ENCODE measurements at regions not wholly inside any gene's neighbourhood (a gene's known extent, or its start where the extent isn't known, plus 50 kb on each side); places are given as distances from the start of the nearest gene placed in this dataset.

- no peak overlapping the region for H3K4me3 ChIP-seq (ENCODE audit: low read depth, low read length)
- DNase-seq (ENCODE audit: low read depth) = no peak
- TF ChIP-seq, protein P1, sequence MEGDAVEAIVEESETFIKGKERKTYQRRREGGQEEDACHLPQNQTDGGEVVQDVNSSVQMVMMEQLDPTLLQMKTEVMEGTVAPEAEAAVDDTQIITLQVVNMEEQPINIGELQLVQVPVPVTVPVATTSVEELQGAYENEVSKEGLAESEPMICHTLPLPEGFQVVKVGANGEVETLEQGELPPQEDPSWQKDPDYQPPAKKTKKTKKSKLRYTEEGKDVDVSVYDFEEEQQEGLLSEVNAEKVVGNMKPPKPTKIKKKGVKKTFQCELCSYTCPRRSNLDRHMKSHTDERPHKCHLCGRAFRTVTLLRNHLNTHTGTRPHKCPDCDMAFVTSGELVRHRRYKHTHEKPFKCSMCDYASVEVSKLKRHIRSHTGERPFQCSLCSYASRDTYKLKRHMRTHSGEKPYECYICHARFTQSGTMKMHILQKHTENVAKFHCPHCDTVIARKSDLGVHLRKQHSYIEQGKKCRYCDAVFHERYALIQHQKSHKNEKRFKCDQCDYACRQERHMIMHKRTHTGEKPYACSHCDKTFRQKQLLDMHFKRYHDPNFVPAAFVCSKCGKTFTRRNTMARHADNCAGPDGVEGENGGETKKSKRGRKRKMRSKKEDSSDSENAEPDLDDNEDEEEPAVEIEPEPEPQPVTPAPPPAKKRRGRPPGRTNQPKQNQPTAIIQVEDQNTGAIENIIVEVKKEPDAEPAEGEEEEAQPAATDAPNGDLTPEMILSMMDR (IDR thresholded peaks at IDR 0.05; ENCODE audit: low read depth, low read length, missing control alignments) = no peak
Observed at GRCh38 chr10:44465401-44466115, 80.7 kb upstream of the CXCL12 start.

GRCh38 chr10:44466236-44466635 is 81.3 kb upstream of the CXCL12 start:
- TF ChIP-seq, protein P1 (IDR thresholded peaks at IDR 0.05; ENCODE audit: low read depth, low read length, missing control alignments) = no peak
- H3K4me3 ChIP-seq (ENCODE audit: low read depth, low read length) = no peak overlapping the region
- DNase-seq (ENCODE audit: low read depth) = no peak

DNA sequence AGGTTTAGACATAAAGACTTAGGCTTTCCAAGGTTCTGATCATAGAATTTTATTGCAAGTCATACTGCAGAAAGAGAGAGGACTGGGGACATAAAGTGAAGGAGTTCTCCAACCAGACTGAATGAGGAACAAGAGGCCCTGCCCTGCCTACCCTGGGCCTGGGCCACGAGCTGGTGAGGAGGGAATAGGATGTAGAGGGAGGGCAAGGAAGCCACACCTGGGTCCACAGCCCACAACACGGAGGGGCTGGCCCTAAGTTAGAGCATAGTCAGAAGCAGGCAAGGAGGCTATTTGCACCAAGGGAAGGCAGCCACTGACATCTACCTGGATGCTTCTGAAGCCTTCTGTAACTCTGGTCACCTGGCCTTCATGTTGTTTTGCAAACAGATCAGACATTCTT is 82.2 kb upstream of the CXCL12 start:
- no peak overlapping the region for H3K4me3 ChIP-seq (ENCODE audit: low read depth, low read length)
- DNase-seq (ENCODE audit: low read depth) = no peak
- TF ChIP-seq, protein P1 (IDR thresholded peaks at IDR 0.05; ENCODE audit: low read depth, low read length, missing control alignments) = no peak

DNA sequence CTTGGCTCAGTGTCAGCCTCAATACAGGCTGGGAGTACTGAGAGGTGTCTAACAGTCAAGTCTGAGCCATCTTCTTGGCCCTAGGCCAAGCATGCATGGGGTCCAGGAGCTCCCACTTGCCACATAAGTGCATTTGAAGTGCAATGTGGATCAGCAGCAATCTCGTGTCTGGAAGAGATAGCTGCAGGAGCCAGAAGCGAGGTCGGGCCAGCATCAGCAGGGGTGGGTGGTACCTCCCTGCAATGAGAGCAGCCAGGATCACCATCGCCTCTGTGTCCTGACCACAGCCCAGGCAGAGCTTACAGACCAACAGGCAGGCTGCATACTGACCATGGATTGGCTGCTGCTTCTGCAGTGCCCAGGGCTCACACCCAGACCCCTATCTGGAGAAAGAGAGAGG is 83.0 kb upstream of the CXCL12 start:
- H3K4me3 ChIP-seq (ENCODE audit: low read depth, low read length) = no peak overlapping the region
- DNase-seq (ENCODE audit: low read depth) = no peak
- TF ChIP-seq, protein P1 (IDR thresholded peaks at IDR 0.05; ENCODE audit: low read depth, low read length, missing control alignments) = no peak

- no peak overlapping the region for H3K4me3 ChIP-seq (ENCODE audit: low read depth, low read length)
- TF ChIP-seq, protein P1 (IDR thresholded peaks at IDR 0.05; ENCODE audit: low read depth, low read length, missing control alignments) = no peak
- DNase-seq (ENCODE audit: low read depth) = no peak
Observed at GRCh38 chr10:44468525-44468924, 83.6 kb upstream of the CXCL12 start.

- TF ChIP-seq, protein P1 (IDR thresholded peaks at IDR 0.05; ENCODE audit: low read depth, low read length, missing control alignments) = no peak
- DNase-seq (ENCODE audit: low read depth) = no peak
- H3K4me3 ChIP-seq (ENCODE audit: low read depth, low read length) = no peak overlapping the region
Observed at GRCh38 chr10:44468965-44469364, 84.1 kb upstream of the CXCL12 start.

- DNase-seq (ENCODE audit: low read depth) = no peak
- H3K4me3 ChIP-seq (ENCODE audit: low read depth, low read length) = no peak overlapping the region
- TF ChIP-seq, protein P1 (IDR thresholded peaks at IDR 0.05; ENCODE audit: low read depth, low read length, missing control alignments) = no peak
Observed at GRCh38 chr10:44470784-44471183, 85.9 kb upstream of the CXCL12 start.

Data from GM12864 (cell line).